M059J (cell line): ENCODE measurements at regions not wholly inside any gene's neighbourhood (a gene's known extent, or its start where the extent isn't known, plus 50 kb on each side); places are given as distances from the start of the nearest gene placed in this dataset.
"Not testable (repeated sequence)": the region's sequence is repeated elsewhere in the genome, so short reads cannot be mapped to it uniquely, and the experiment has no call there.

Experiments
- DNase-seq: peaks from one replicate; pipeline ENCODE4 v3.0.0-alpha.2; 2012; ENCODE audit warnings: low read depth

GRCh38 chr2:228956701-228957474 is 314.2 kb downstream of the PID1 start:
- no peak for DNase-seq

GRCh38 chr2:228949831-228950230 is 321.3 kb downstream of the PID1 start:
- DNase-seq, result no peak

GRCh38 chr2:228945710-228946109 is 325.4 kb downstream of the PID1 start:
- no peak for DNase-seq

GRCh38 chr2:228942856-228943255 is 328.2 kb downstream of the PID1 start:
- DNase-seq, result no peak

GRCh38 chr2:228938629-228939028 is 332.5 kb downstream of the PID1 start:
- peak; percentile 59 for DNase-seq

- peak; percentile 26 for DNase-seq
Observed at GRCh38 chr2:228927028-228928010, 343.8 kb downstream of the PID1 start.

GRCh38 chr2:228919808-228920207 is 351.3 kb downstream of the PID1 start:
- no peak for DNase-seq

- no peak for DNase-seq
Observed at GRCh38 chr2:228917220-228917619, 353.9 kb downstream of the PID1 start.

- no peak for DNase-seq
Observed at GRCh38 chr2:228916416-228917090, 354.5 kb downstream of the PID1 start.

- DNase-seq, result no peak
Observed at GRCh38 chr2:228913176-228913575, 357.9 kb downstream of the PID1 start.

- DNase-seq, result not testable (repeated sequence)
Observed at GRCh38 chr2:228910872-228911271, 360.2 kb downstream of the PID1 start.

GRCh38 chr2:228902176-228902575 is 368.9 kb downstream of the PID1 start:
- no peak for DNase-seq

- no peak for DNase-seq
Observed at GRCh38 chr2:228901531-228901930, 369.6 kb downstream of the PID1 start.

- no peak for DNase-seq
Observed at GRCh38 chr2:228878138-228878537, 392.9 kb downstream of the PID1 start.

GRCh38 chr2:228876276-228876675 is 394.8 kb downstream of the PID1 start:
- no peak for DNase-seq

GRCh38 chr2:228875152-228875900 is 395.8 kb downstream of the PID1 start:
- DNase-seq, result peak; percentile 62

GRCh38 chr2:228871012-228871411 is 400.1 kb downstream of the PID1 start:
- no peak for DNase-seq

- DNase-seq, result no peak
Observed at GRCh38 chr2:228869636-228870264, 401.3 kb downstream of the PID1 start.

GRCh38 chr2:228867406-228867805 is 403.7 kb downstream of the PID1 start:
- DNase-seq, result no peak

- DNase-seq, result peak; percentile 10
Observed at GRCh38 chr2:228866781-228867180, 404.3 kb downstream of the PID1 start.

- no peak for DNase-seq
Observed at GRCh38 chr2:228866044-228866443, 405.0 kb downstream of the PID1 start.
